ENCODE measurements at regions not wholly inside any gene's neighbourhood (a gene's known extent, or its start where the extent isn't known, plus 50 kb on each side); places are given as distances from the start of the nearest gene placed in this dataset.

DNA sequence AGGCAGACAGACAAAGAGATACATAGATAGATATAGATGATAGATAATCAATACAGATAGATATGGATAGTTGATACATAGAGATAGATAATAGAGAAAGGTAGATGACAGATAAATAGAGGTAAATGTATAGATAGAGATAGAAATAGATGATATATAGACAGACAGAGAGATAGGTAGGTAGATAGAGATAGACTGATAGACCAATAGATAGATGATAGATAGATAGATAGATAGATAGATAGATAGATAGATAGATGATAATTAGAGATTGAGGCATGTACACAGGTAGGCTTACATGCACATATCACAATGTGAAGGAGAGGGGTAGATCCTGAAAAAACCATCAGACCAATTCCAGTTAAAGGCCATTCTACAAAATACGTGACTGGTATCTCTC, 724.7 kb downstream of the GALR1 start:
- H3K27me3 ChIP-seq, result no peaks in the 10 kb centered on the region
- intact Hi-C loops (cut with DNase I; ENCODE audit: low total_unique reads), result no loop called here
- H3K36me3 ChIP-seq, result no peaks in the 10 kb centered on the region

DNA sequence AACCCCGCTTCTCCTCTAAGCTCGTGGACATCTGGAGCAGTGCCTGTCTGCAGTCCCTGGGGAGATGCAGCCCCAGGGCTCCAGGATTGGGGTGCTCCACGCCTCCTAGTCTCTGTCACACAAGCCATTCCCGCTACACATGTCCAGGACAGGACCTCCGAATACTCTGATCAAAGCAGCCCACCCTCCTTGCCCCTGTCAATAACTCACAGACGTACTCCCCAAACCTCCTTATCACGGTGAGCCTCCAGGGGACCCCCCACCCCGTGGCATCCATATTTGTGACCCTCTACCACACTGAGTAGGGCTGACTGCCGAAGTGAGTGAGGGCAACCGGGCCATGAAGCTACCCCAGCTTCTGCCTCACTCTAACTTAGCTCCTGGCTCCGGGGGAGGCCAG, 727.7 kb downstream of the GALR1 start:
- Histone ChIP-seq H3K27ac (no peak overlapping the region), H3K36me3 (no peaks in the 10 kb centered on the region), H3K4me3 (no peak overlapping the region), H3K27me3 (no peaks in the 10 kb centered on the region), H3K4me1 (no peaks in the 10 kb centered on the region), H3K9me3 (no peaks in the 10 kb centered on the region)
- intact Hi-C loops (cut with DNase I; ENCODE audit: low total_unique reads), result no loop called here
- TF ChIP-seq, protein P1, sequence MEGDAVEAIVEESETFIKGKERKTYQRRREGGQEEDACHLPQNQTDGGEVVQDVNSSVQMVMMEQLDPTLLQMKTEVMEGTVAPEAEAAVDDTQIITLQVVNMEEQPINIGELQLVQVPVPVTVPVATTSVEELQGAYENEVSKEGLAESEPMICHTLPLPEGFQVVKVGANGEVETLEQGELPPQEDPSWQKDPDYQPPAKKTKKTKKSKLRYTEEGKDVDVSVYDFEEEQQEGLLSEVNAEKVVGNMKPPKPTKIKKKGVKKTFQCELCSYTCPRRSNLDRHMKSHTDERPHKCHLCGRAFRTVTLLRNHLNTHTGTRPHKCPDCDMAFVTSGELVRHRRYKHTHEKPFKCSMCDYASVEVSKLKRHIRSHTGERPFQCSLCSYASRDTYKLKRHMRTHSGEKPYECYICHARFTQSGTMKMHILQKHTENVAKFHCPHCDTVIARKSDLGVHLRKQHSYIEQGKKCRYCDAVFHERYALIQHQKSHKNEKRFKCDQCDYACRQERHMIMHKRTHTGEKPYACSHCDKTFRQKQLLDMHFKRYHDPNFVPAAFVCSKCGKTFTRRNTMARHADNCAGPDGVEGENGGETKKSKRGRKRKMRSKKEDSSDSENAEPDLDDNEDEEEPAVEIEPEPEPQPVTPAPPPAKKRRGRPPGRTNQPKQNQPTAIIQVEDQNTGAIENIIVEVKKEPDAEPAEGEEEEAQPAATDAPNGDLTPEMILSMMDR (IDR thresholded peaks at IDR 0.05), result no peak
- no peak for DNase-seq

More for the DNA sequence above, 724.7 kb downstream of the GALR1 start:
- H3K9me3 ChIP-seq, result no peaks in the 10 kb centered on the region
- no peak overlapping the region for H3K27ac ChIP-seq
- DNase-seq, result no peak
- no peaks in the 10 kb centered on the region for H3K4me1 ChIP-seq
- TF ChIP-seq, protein P1 (IDR thresholded peaks at IDR 0.05), result no peak
- H3K4me3 ChIP-seq, result no peak overlapping the region

DNA sequence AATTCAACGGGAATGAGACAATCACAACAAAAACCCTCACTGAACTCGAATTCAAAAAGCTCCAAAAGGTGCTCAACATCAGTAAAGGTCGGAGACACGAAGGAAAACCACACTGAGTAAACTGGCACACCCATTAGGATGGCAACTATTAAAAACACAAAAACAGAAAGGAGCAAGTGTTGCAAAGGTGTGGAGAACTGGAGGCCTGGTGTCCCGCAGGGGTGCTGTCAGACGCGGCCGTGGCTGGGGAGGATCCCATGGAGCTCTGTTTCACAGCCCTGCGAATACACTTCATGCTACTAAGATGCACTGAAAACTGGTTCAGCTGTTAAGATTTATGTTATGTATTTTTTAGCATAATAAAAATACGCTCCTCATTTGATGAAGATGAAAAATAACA, 730.6 kb downstream of the GALR1 start:
- no peaks in the 10 kb centered on the region for H3K9me3 ChIP-seq
- no peak overlapping the region for H3K4me3 ChIP-seq
- intact Hi-C loops (cut with DNase I; ENCODE audit: low total_unique reads), result no loop called here
- H3K4me1 ChIP-seq, result no peaks in the 10 kb centered on the region
- no peak overlapping the region for H3K27ac ChIP-seq
- TF ChIP-seq, protein P1 (IDR thresholded peaks at IDR 0.05), result no peak
- DNase-seq, result no peak
- H3K36me3 ChIP-seq, result no peaks in the 10 kb centered on the region
- no peaks in the 10 kb centered on the region for H3K27me3 ChIP-seq

DNA sequence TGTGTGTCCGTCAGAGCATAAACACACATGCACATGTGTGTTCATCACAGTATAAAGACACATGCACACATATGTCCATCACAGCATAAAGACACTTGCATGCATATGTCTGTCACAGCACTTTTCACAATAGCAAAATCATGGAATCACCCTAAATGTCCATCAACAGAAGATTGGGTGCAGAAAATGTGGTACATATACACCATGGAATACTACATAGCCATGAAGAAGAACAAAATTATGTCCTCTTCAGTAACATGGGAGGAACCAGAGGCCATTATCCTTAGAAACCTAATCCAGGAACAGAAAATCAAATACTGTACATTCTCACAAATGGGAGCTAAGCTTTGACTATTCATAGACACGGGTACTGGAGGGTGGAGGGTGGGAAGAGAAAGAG, 732.2 kb downstream of the GALR1 start:
- Histone ChIP-seq H3K36me3 (no peaks in the 10 kb centered on the region), H3K4me1 (no peaks in the 10 kb centered on the region), H3K9me3 (no peaks in the 10 kb centered on the region), H3K27ac (no peak overlapping the region), H3K27me3 (no peaks in the 10 kb centered on the region), H3K4me3 (no peak overlapping the region)
- TF ChIP-seq, protein P1 (IDR thresholded peaks at IDR 0.05), result no peak
- DNase-seq, result no peak
- intact Hi-C loops (cut with DNase I; ENCODE audit: low total_unique reads), result no loop called here

DNA sequence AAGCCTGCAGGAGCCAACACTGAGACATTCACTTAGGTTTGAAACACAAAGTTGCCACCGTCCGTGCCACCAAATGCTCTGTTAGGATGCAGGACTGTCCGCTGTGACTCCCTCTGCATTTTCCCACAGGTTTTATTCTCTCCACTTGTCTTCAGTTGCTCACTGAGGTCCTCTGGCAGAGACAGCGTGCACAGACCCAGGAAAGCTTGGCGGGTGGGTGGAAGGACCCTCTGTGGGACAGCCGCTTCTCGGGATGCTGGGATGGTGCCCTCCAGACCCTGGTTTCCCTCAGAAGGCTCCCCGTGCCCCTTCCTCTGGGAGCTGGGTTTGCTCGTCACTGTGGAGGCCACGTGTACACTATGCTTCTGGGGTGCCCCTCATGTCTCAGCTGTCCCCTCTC, 733.6 kb downstream of the GALR1 start:
- H3K27ac ChIP-seq, result no peak overlapping the region
- no peaks in the 10 kb centered on the region for H3K9me3 ChIP-seq
- no peaks in the 10 kb centered on the region for H3K36me3 ChIP-seq
- intact Hi-C loops (cut with DNase I; ENCODE audit: low total_unique reads), result no loop called here
- H3K4me3 ChIP-seq, result no peak overlapping the region
- H3K4me1 ChIP-seq, result no peaks in the 10 kb centered on the region
- H3K27me3 ChIP-seq, result no peaks in the 10 kb centered on the region
- TF ChIP-seq, protein P1 (IDR thresholded peaks at IDR 0.05), result no peak
- DNase-seq, result no peak

DNA sequence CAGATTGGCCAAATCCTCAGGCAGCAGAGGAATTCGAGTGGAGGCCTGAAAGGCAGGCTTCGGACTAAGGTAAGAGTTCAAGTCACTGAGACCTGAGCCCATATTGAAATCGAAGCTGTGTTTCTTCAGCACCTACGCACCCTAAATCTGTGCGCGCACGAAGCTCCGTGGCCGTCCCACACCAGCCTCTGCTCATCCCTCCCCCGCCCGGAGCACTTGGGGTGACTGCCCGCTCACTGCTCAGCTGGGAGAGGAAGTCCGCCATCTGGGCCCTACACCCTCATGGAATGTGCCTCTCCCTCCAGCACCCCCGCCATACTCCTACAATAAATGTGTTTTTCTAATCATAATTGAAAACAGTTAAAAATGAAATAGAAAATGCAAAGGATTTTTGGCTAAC, 734.5 kb downstream of the GALR1 start:
- Histone ChIP-seq H3K4me3 (no peak overlapping the region), H3K4me1 (no peaks in the 10 kb centered on the region), H3K27me3 (no peaks in the 10 kb centered on the region), H3K27ac (no peak overlapping the region), H3K36me3 (no peaks in the 10 kb centered on the region), H3K9me3 (no peaks in the 10 kb centered on the region)
- TF ChIP-seq, protein P1 (IDR thresholded peaks at IDR 0.05), result no peak
- intact Hi-C loops (cut with DNase I; ENCODE audit: low total_unique reads), result no loop called here
- DNase-seq, result no peak
